ENCODE measurements at regions not wholly inside any gene's neighbourhood (a gene's known extent, or its start where the extent isn't known, plus 50 kb on each side); places are given as distances from the start of the nearest gene placed in this dataset.

DNA sequence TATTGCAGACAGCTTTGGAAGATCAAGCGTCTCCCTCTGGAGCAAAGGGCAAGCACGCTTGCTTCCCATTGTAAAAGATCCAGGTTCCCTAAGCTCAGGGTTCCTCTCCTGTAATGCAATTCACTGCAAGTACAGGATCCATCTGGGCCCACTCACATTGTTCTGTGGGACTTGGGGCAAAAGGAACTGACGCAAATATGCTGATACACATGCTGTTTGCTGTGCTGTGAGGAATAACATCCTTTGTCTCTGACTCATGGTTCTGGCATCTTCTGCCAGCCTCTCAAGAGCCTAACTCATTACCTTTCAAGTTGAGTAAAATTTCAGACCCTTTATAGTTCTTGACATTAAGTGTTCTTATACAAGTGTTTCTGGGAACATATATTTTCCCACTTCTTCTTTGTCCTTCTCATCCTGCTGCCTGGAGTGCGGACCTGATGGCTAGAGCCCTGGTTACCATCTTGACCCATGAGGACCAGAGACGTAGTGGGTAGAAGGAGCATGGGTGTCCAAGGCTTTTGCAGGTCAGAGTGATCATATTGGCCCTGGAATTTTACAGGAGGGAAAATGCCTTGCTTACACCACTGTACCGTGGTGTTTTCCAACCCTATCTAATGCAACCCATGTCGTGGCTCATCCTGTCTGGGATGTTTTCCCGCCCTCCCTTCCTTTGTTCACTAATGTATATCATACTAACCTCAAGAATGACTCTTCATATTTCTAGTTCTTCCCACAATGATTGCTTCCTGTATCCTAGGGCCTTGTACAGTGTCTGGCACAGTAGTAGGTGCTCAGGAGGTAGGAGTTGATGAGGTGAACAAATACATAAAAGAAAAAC is 145.7 kb upstream of the GLI2 start:
- H4K20me1 ChIP-seq (replicated peaks; ENCODE audit: control insufficient read depth, insufficient read depth, low read length), result peaks cover 12% of the 10 kb centered on the region; the same call in 1 of the 2 replicates
- no peak overlapping the region for H2AFZ ChIP-seq (ENCODE audit: low read depth, low read length)
- H3K27me3 ChIP-seq (ENCODE audit: control insufficient read depth in 2 of 2, insufficient read depth in 2 of 2, low read length in 2 of 2), result peaks cover 20 to 59% of the 10 kb centered on the region in 2 experiments; a peak in 4 of 5 replicates
- H3K36me3 ChIP-seq (ENCODE audit: control insufficient read depth, insufficient read depth, low read length), result no peaks in the 10 kb centered on the region
- no peaks in the 10 kb centered on the region for H3K9me3 ChIP-seq (replicated peaks; ENCODE audit: control insufficient read depth, insufficient read depth, low read depth, low read length)
- DNase-seq (ENCODE audit: extremely low read depth in 1 of 4, low spot score in 3 of 4) (no peak), ATAC-seq (no peak), FAIRE-seq (no peak)
- WGBS (ENCODE audit: insufficient coverage, low coverage, missing lambda C conversion rate), result 1% methylated on average over 8 of the region's 8 CpGs
- no TSS peak for BruUV-seq (replicated peaks)
- TF ChIP-seq, protein P1, sequence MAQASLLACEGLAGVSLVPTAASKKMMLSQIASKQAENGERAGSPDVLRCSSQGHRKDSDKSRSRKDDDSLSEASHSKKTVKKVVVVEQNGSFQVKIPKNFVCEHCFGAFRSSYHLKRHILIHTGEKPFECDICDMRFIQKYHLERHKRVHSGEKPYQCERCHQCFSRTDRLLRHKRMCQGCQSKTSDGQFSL (CRISPR knock-in tag; IDR thresholded peaks at IDR 0.05), result no peak
- TF ChIP-seq, protein P1 (tag; IDR thresholded peaks at IDR 0.05), result no peak
- H3K4me2 ChIP-seq (ENCODE audit: insufficient read depth, low read length), result no peak overlapping the region
- H3K79me2 ChIP-seq (ENCODE audit: control insufficient read depth, insufficient read depth, low read length), result no peaks in the 10 kb centered on the region
- no peak overlapping the region for H3K9ac ChIP-seq (ENCODE audit: insufficient read depth in 1 of 2, low read depth in 2 of 2, low read length in 2 of 2)
- CTCF ChIA-PET (ENCODE audit: low intra/inter-chr PET ratio), result no interaction called here
- in situ Hi-C loops (cut with MboI) (no loop called here), intact Hi-C loops (cut with micrococcal nuclease) (no loop called here)
- no peaks in the 10 kb centered on the region for H3K9me1 ChIP-seq (ENCODE audit: control insufficient read depth, insufficient read depth, low read length)
- no peak overlapping the region for H3K4me3 ChIP-seq
- POLR2A ChIA-PET, result no interaction called here
- no peak overlapping the region for H3K27ac ChIP-seq (ENCODE audit: extremely low read depth, low read depth, low read length)
- peaks cover 0 to 9% of the 10 kb centered on the region in 2 experiments; a peak in 1 of 5 replicates for H3K4me1 ChIP-seq (replicated peaks in 1 of 2; ENCODE audit: control insufficient read depth in 2 of 2, insufficient read depth in 2 of 2, low read length in 2 of 2)

DNA sequence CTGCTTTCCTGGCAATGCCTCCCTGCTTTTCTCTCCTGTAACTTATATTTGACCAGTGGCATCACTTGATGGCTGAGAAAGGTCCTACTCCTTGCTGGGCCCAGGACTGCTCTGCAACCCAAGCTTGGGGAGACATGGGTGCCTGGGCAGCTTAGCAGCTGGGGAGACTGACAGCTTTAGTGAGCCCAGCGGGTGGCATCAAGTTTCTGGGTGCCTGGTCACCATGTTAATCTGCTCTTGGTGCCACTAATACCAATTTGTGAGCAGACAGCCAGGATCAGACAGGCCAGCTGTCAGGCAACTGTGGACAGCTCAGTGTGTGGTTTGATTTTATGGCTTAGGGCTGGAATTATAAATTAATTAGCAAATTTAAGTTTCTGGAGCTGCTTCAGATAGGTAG is 144.8 kb upstream of the GLI2 start:
- BruUV-seq (replicated peaks), result no TSS peak
- H3K79me2 ChIP-seq (ENCODE audit: control insufficient read depth, insufficient read depth, low read length), result no peaks in the 10 kb centered on the region
- peaks cover 12% of the 10 kb centered on the region; the same call in 1 of the 2 replicates for H4K20me1 ChIP-seq (replicated peaks; ENCODE audit: control insufficient read depth, insufficient read depth, low read length)
- no peak for ATAC-seq
- in situ Hi-C loops (cut with MboI) (no loop called here), intact Hi-C loops (cut with micrococcal nuclease) (no loop called here)
- no peaks in the 10 kb centered on the region for H3K9me1 ChIP-seq (ENCODE audit: control insufficient read depth, insufficient read depth, low read length)
- H3K9me3 ChIP-seq (replicated peaks; ENCODE audit: control insufficient read depth, insufficient read depth, low read depth, low read length), result no peaks in the 10 kb centered on the region
- DNase-seq (ENCODE audit: extremely low read depth in 1 of 4, low spot score in 3 of 4), result no peak
- H3K27me3 ChIP-seq (ENCODE audit: control insufficient read depth in 2 of 2, insufficient read depth in 2 of 2, low read length in 2 of 2), result peaks cover 20 to 54% of the 10 kb centered on the region in 2 experiments; a peak in 4 of 5 replicates
- no peak overlapping the region for H3K4me3 ChIP-seq
- H3K36me3 ChIP-seq (ENCODE audit: control insufficient read depth, insufficient read depth, low read length), result no peaks in the 10 kb centered on the region
- H3K4me1 ChIP-seq (replicated peaks in 1 of 2; ENCODE audit: control insufficient read depth in 2 of 2, insufficient read depth in 2 of 2, low read length in 2 of 2), result peaks cover 0 to 9% of the 10 kb centered on the region in 2 experiments; a peak in 1 of 5 replicates
- H2AFZ ChIP-seq (ENCODE audit: low read depth, low read length), result no peak overlapping the region
- FAIRE-seq, result no peak
- ChIA-PET POLR2A (no interaction called here), CTCF (ENCODE audit: low intra/inter-chr PET ratio) (no interaction called here)
- WGBS (ENCODE audit: insufficient coverage, low coverage, missing lambda C conversion rate), result 0% methylated on average over 1 of the region's 1 CpG
- no peak overlapping the region for H3K4me2 ChIP-seq (ENCODE audit: insufficient read depth, low read length)
- H3K27ac ChIP-seq (ENCODE audit: extremely low read depth, low read depth, low read length), result no peak overlapping the region
- H3K9ac ChIP-seq (ENCODE audit: insufficient read depth in 1 of 2, low read depth in 2 of 2, low read length in 2 of 2), result no peak overlapping the region
- no peak for TF ChIP-seq ZNF551 (CRISPR knock-in tag; IDR thresholded peaks at IDR 0.05)
- TF ChIP-seq, protein P2, sequence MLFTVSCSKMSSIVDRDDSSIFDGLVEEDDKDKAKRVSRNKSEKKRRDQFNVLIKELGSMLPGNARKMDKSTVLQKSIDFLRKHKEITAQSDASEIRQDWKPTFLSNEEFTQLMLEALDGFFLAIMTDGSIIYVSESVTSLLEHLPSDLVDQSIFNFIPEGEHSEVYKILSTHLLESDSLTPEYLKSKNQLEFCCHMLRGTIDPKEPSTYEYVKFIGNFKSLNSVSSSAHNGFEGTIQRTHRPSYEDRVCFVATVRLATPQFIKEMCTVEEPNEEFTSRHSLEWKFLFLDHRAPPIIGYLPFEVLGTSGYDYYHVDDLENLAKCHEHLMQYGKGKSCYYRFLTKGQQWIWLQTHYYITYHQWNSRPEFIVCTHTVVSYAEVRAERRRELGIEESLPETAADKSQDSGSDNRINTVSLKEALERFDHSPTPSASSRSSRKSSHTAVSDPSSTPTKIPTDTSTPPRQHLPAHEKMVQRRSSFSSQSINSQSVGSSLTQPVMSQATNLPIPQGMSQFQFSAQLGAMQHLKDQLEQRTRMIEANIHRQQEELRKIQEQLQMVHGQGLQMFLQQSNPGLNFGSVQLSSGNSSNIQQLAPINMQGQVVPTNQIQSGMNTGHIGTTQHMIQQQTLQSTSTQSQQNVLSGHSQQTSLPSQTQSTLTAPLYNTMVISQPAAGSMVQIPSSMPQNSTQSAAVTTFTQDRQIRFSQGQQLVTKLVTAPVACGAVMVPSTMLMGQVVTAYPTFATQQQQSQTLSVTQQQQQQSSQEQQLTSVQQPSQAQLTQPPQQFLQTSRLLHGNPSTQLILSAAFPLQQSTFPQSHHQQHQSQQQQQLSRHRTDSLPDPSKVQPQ (CRISPR knock-in tag; IDR thresholded peaks at IDR 0.05; ENCODE audit: borderline replicate concordance), result no peak
- no peak for TF ChIP-seq KAT7 (CRISPR knock-in tag; IDR thresholded peaks at IDR 0.05; ENCODE audit: borderline replicate concordance)
- TF ChIP-seq, protein P3, sequence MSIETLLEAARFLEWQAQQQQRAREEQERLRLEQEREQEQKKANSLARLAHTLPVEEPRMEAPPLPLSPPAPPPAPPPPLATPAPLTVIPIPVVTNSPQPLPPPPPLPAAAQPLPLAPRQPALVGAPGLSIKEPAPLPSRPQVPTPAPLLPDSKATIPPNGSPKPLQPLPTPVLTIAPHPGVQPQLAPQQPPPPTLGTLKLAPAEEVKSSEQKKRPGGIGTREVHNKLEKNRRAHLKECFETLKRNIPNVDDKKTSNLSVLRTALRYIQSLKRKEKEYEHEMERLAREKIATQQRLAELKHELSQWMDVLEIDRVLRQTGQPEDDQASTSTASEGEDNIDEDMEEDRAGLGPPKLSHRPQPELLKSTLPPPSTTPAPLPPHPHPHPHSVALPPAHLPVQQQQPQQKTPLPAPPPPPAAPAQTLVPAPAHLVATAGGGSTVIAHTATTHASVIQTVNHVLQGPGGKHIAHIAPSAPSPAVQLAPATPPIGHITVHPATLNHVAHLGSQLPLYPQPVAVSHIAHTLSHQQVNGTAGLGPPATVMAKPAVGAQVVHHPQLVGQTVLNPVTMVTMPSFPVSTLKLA (conservative IDR thresholded peaks at IDR 0.05), result no peak
